Naive thymus-derived CD4-positive, alpha-beta T cell (primary cell): ENCODE measurements at regions not wholly inside any gene's neighbourhood (a gene's known extent, or its start where the extent isn't known, plus 50 kb on each side); places are given as distances from the start of the nearest gene placed in this dataset.

Experiments
- ATAC-seq: fragments of 150-1000 bp; cut with Tn5 transposase; 2 replicates; pipeline ENCODE4 v1.10.0; 2021; ENCODE audit warnings: mild to moderate bottlenecking, moderate library complexity
- CTCF ChIA-PET: fragments of 350-600 bp; sonication (Branson Sonifier 250); formaldehyde crosslinking; loops from one replicate; lab custom pipeline; 2021; ENCODE audit warnings: antibody characterized with exemption; lab: Charles Lee
- POLR2A ChIA-PET: fragments of 350-600 bp; sonication (Branson Sonifier 250); formaldehyde crosslinking; loops from one replicate; lab custom pipeline; 2021; ENCODE audit warnings: antibody characterized with exemption, inconsistent platforms; lab: Charles Lee
- DNase-seq, 9 donors: peaks; one replicate each; pipeline versions ENCODE4 v3.0.0 to v3.0.0-alpha.2; 2020 to 2022; ENCODE audit warnings: mixed read lengths in 1 of 9
- H3K27ac ChIP-seq: one replicate; pipeline ENCODE4 v1.7.0; 2013; ENCODE audit warnings: mild to moderate bottlenecking, low read depth, low read length, moderate library complexity
- H3K27me3 ChIP-seq, 2 donors: one replicate each; pipeline ENCODE4 v1.7.0; 2013; ENCODE audit warnings: low read length in 2 of 2, mild to moderate bottlenecking in 2 of 2, moderate library complexity in 2 of 2; ENCODE audit not compliant: control insufficient read depth in 2 of 2, insufficient read depth in 2 of 2
- H3K36me3 ChIP-seq, 3 experiments: 1 replicate in 2 of 3; 2 replicates in 1 of 3; pipeline ENCODE4 v1.7.0; 2013; ENCODE audit warnings: low read length in 3 of 3, mild to moderate bottlenecking in 3 of 3, moderate library complexity in 1 of 3; ENCODE audit not compliant: insufficient read depth in 3 of 3, control insufficient read depth in 2 of 3
- H3K4me1 ChIP-seq, 2 donors: one replicate each; pipeline ENCODE4 v1.7.0; 2013; ENCODE audit warnings: low read length in 2 of 2, mild to moderate bottlenecking in 2 of 2, moderate library complexity in 1 of 2; ENCODE audit not compliant: control insufficient read depth in 2 of 2, insufficient read depth in 2 of 2
- H3K4me3 ChIP-seq: 2 replicates; pipeline ENCODE4 v1.7.0; 2013; ENCODE audit warnings: mild to moderate bottlenecking, low read length
- H3K9me3 ChIP-seq, 3 experiments: 1 replicate in 2 of 3; 2 replicates in 1 of 3; pipeline ENCODE4 v1.7.0; 2013; ENCODE audit warnings: low read length in 3 of 3; ENCODE audit not compliant: control insufficient read depth in 2 of 3
- H3K27ac Mint-ChIP-seq, 9 donors: one replicate each; pipeline ENCODE4 v1.8.0; 2020 to 2022; ENCODE audit warnings: mixed read lengths in 9 of 9, mild to moderate bottlenecking in 8 of 9, moderate library complexity in 5 of 9, inconsistent platforms in 2 of 9
- H3K27me3 Mint-ChIP-seq, 5 donors: one replicate each; pipeline ENCODE4 v1.8.0; 2021 to 2022; ENCODE audit warnings: mixed read lengths in 5 of 5, mild to moderate bottlenecking in 1 of 5
- H3K36me3 Mint-ChIP-seq, 5 donors: one replicate each; pipeline ENCODE4 v1.8.0; 2020 to 2022; ENCODE audit warnings: mixed read lengths in 5 of 5, mild to moderate bottlenecking in 3 of 5, inconsistent platforms in 1 of 5
- H3K4me1 Mint-ChIP-seq, 7 donors: one replicate each; pipeline ENCODE4 v1.8.0; 2020 to 2022; ENCODE audit warnings: mixed read lengths in 7 of 7, mild to moderate bottlenecking in 3 of 7, inconsistent platforms in 1 of 7
- H3K4me3 Mint-ChIP-seq, 10 donors: one replicate each; pipeline ENCODE4 v1.8.0; 2020 to 2022; ENCODE audit warnings: mild to moderate bottlenecking in 10 of 10, mixed read lengths in 10 of 10, moderate library complexity in 6 of 10, inconsistent platforms in 2 of 10
- H3K9me3 Mint-ChIP-seq, 11 donors: one replicate each; pipeline ENCODE4 v1.8.0; 2020 to 2022; ENCODE audit warnings: mixed read lengths in 11 of 11, mild to moderate bottlenecking in 4 of 11, inconsistent platforms in 1 of 11, moderate library complexity in 1 of 11
- intact Hi-C, 2 donors: fragments of 100-400 bp; cut with micrococcal nuclease; formaldehyde crosslinking; loops; one replicate each; pipeline ENCODE4 v1.15.1; 2023

GRCh38 chr2:3071685-3072263 lies 305.8 kb downstream of the EIPR1 start:
- ChIA-PET CTCF (no interaction called here), POLR2A (no interaction called here)
- peak overlapping the region in 1 of 10 donors; percentile 51 for H3K4me3 Mint-ChIP-seq
- H3K27me3 Mint-ChIP-seq, result peaks cover 0 to 4% (median 0%) of the 10 kb centered on the region in 5 donors
- no peaks in the 10 kb centered on the region for H3K9me3 Mint-ChIP-seq
- Histone ChIP-seq H3K27me3 (no peaks in the 10 kb centered on the region), H3K36me3 (no peaks in the 10 kb centered on the region), H3K27ac (no peak overlapping the region), H3K4me1 (no peaks in the 10 kb centered on the region), H3K9me3 (no peaks in the 10 kb centered on the region), H3K4me3 (no peak overlapping the region)
- ATAC-seq (no peak), DNase-seq (no peak)
- no peaks in the 10 kb centered on the region for H3K36me3 Mint-ChIP-seq
- intact Hi-C loops, result no loop called here
- no peak overlapping the region for H3K27ac Mint-ChIP-seq
- H3K4me1 Mint-ChIP-seq, result peaks cover 0 to 1% (median 0%) of the 10 kb centered on the region in 7 donors

- Mint-ChIP-seq H3K36me3 (no peaks in the 10 kb centered on the region), H3K27me3 (peaks cover 0 to 9% (median 2%) of the 10 kb centered on the region in 5 donors), H3K27ac (no peak overlapping the region), H3K9me3 (peaks cover 0 to 2% (median 0%) of the 10 kb centered on the region in 11 donors), H3K4me1 (peaks cover 0 to 1% (median 0%) of the 10 kb centered on the region in 7 donors), H3K4me3 (no peak overlapping the region)
- intact Hi-C loops, result no loop called here
- Histone ChIP-seq H3K4me3 (no peak overlapping the region), H3K36me3 (no peaks in the 10 kb centered on the region), H3K4me1 (no peaks in the 10 kb centered on the region), H3K27ac (no peak overlapping the region), H3K9me3 (no peaks in the 10 kb centered on the region), H3K27me3 (no peaks in the 10 kb centered on the region)
- ChIA-PET POLR2A (no interaction called here), CTCF (no interaction called here)
- no peak for ATAC-seq
- DNase-seq, result no peak
These were observed 310.8 kb downstream of the EIPR1 start for GRCh38 chr2:3066831-3067230.

GRCh38 chr2:3065928-3066327 lies 311.7 kb downstream of the EIPR1 start:
- H3K36me3 Mint-ChIP-seq, result no peaks in the 10 kb centered on the region
- H3K27ac Mint-ChIP-seq, result no peak overlapping the region
- peaks cover 0 to 9% (median 2%) of the 10 kb centered on the region in 5 donors for H3K27me3 Mint-ChIP-seq
- ATAC-seq (no peak), DNase-seq (no peak)
- CTCF ChIA-PET, result no interaction called here
- peaks cover 0 to 2% (median 0%) of the 10 kb centered on the region in 11 donors for H3K9me3 Mint-ChIP-seq
- intact Hi-C loops, result no loop called here
- Histone ChIP-seq H3K27me3 (no peaks in the 10 kb centered on the region), H3K27ac (no peak overlapping the region), H3K36me3 (no peaks in the 10 kb centered on the region), H3K4me1 (no peaks in the 10 kb centered on the region), H3K4me3 (no peak overlapping the region), H3K9me3 (no peaks in the 10 kb centered on the region)
- no peak overlapping the region for H3K4me3 Mint-ChIP-seq
- POLR2A ChIA-PET, result no interaction called here
- peaks cover 0 to 1% (median 0%) of the 10 kb centered on the region in 7 donors for H3K4me1 Mint-ChIP-seq

GRCh38 chr2:3062476-3063260 lies 314.9 kb downstream of the EIPR1 start:
- Mint-ChIP-seq H3K27me3 (peaks cover 0 to 9% (median 0%) of the 10 kb centered on the region in 5 donors), H3K36me3 (peaks cover 0 to 3% (median 0%) of the 10 kb centered on the region in 5 donors), H3K9me3 (peaks cover 0 to 4% (median 2%) of the 10 kb centered on the region in 11 donors), H3K4me3 (no peak overlapping the region), H3K27ac (no peak overlapping the region), H3K4me1 (no peaks in the 10 kb centered on the region)
- H3K4me3 ChIP-seq, result no peak overlapping the region
- no peak overlapping the region for H3K27ac ChIP-seq
- no peaks in the 10 kb centered on the region for H3K9me3 ChIP-seq
- no peaks in the 10 kb centered on the region for H3K4me1 ChIP-seq
- intact Hi-C loops, result no loop called here
- ChIA-PET POLR2A (no interaction called here), CTCF (interaction anchor here (0.6 kb wide), 1 partner anchor 227 kb away, joined by 3 read pairs; no protein-coding TSS in a partner anchor)
- no peaks in the 10 kb centered on the region for H3K27me3 ChIP-seq
- DNase-seq, result no peak
- H3K36me3 ChIP-seq, result no peaks in the 10 kb centered on the region
- ATAC-seq, result no peak

GRCh38 chr2:3060049-3060448 lies 317.6 kb downstream of the EIPR1 start:
- Mint-ChIP-seq H3K4me3 (no peak overlapping the region), H3K9me3 (peaks cover 0 to 11% (median 5%) of the 10 kb centered on the region in 11 donors), H3K27ac (no peak overlapping the region), H3K4me1 (no peaks in the 10 kb centered on the region), H3K27me3 (peaks cover 0 to 7% (median 0%) of the 10 kb centered on the region in 5 donors), H3K36me3 (peaks cover 0 to 7% (median 0%) of the 10 kb centered on the region in 5 donors)
- CTCF ChIA-PET, result no interaction called here
- POLR2A ChIA-PET, result no interaction called here
- ATAC-seq (no peak), DNase-seq (no peak)
- no peak overlapping the region for H3K4me3 ChIP-seq
- intact Hi-C loops, result no loop called here
- H3K27me3 ChIP-seq, result no peaks in the 10 kb centered on the region
- H3K36me3 ChIP-seq, result no peaks in the 10 kb centered on the region
- H3K4me1 ChIP-seq, result no peaks in the 10 kb centered on the region
- no peaks in the 10 kb centered on the region for H3K9me3 ChIP-seq
- H3K27ac ChIP-seq, result no peak overlapping the region

DNA sequence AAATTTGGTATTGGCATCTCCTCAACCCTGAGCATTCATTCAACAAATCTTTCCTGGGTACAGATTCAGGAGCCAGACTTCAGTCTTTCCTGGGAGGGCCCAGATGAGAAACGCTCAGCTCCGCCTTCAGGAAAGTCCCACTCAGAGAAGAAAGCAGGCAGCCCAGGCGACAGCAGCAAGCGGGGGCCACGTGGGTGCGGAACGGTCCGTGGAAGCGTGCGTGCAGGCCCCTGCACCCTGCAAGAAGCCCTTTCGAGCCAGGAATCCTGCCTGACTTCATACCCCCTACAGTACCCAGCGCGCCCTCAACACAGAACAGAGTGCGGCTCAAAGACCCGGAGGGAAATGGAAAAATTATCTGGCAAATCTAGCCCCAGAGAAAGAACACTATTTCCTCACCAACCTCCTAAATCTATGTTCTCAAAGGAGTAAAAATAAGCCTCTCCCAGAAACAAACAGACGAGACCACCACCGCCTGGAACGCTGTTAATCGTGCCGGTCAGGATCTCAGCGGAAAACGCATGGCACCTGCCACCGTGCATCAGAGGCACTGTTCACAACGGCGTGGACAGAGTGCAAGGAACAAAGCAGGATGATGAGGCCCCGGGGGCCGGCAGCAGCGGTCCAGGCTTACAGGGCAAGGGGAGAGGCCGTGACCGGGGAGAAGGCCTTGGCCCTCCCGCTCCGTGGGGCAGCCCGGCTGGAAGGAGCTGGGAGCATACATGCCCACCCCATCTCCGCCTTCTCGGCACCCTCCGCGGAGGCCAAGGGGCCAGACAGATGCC lies 318.3 kb downstream of the EIPR1 start:
- Mint-ChIP-seq H3K4me3 (no peak overlapping the region), H3K27ac (no peak overlapping the region), H3K4me1 (no peaks in the 10 kb centered on the region), H3K9me3 (peaks cover 0 to 11% (median 5%) of the 10 kb centered on the region in 11 donors), H3K36me3 (peaks cover 0 to 7% (median 0%) of the 10 kb centered on the region in 5 donors), H3K27me3 (peaks cover 0 to 3% (median 0%) of the 10 kb centered on the region in 5 donors)
- Histone ChIP-seq H3K4me1 (no peaks in the 10 kb centered on the region), H3K27me3 (no peaks in the 10 kb centered on the region), H3K9me3 (no peaks in the 10 kb centered on the region), H3K4me3 (no peak overlapping the region), H3K27ac (no peak overlapping the region), H3K36me3 (no peaks in the 10 kb centered on the region)
- ChIA-PET CTCF (no interaction called here), POLR2A (no interaction called here)
- intact Hi-C loops, result no loop called here
- ATAC-seq, result no peak
- no peak for DNase-seq
